WTC11 (cell line): ENCODE measurements at regions not wholly inside any gene's neighbourhood (a gene's known extent, or its start where the extent isn't known, plus 50 kb on each side); places are given as distances from the start of the nearest gene placed in this dataset.

Experiments
- ATAC-seq: fragments of 200-7000 bp; cut with Tn5 transposase; 2 replicates; pipeline ENCODE4 v1.10.0; 2021; ENCODE audit warnings: mild to moderate bottlenecking, moderate library complexity
- CTCF ChIA-PET: fragments of 300-600 bp; sonication (Branson Sonifier 250); formaldehyde crosslinking; loops from one replicate; lab custom pipeline; 2021; ENCODE audit warnings: antibody characterized with exemption; lab: Charles Lee
- POLR2A ChIA-PET: fragments of 350-600 bp; sonication (Branson Sonifier 250); formaldehyde crosslinking; loops from one replicate; lab custom pipeline; 2021; ENCODE audit warnings: antibody characterized with exemption; lab: Charles Lee
- DNase-seq: peaks from one replicate; pipeline ENCODE4 v3.0.0; 2021; ENCODE audit warnings: low spot score
- H3K27ac Mint-ChIP-seq: 2 replicates; pipeline ENCODE4 v1.8.0; 2021; ENCODE audit warnings: mixed read lengths
- H3K27me3 Mint-ChIP-seq: 2 replicates; pipeline ENCODE4 v1.8.0; 2021; ENCODE audit warnings: low read depth, mild to moderate bottlenecking, moderate library complexity, mixed read lengths
- H3K36me3 Mint-ChIP-seq: 2 replicates; pipeline ENCODE4 v1.8.0; 2021; ENCODE audit warnings: mixed read lengths
- H3K4me1 Mint-ChIP-seq: 2 replicates; pipeline ENCODE4 v1.8.0; 2022; ENCODE audit warnings: mixed read lengths
- H3K4me3 Mint-ChIP-seq: 2 replicates; pipeline ENCODE4 v1.8.0; 2021; ENCODE audit warnings: mild to moderate bottlenecking, moderate library complexity, mixed read lengths
- H3K9me3 Mint-ChIP-seq: 2 replicates; pipeline ENCODE4 v1.8.0; 2021; ENCODE audit warnings: mixed read lengths
- AR ChIP-seq: fragments of 250-450 bp; sonication (Bioruptor Pico); IDR thresholded peaks from 2 replicates; pipeline ENCODE4 v1.9.0; 2021; ENCODE audit warnings: mild to moderate bottlenecking
- ARID4B ChIP-seq: sonication (generic); formaldehyde crosslinking; IDR thresholded peaks from 2 replicates; pipeline ENCODE4 v1.8.0; 2023; ENCODE audit warnings: missing genetic modification reagents, mild to moderate bottlenecking, borderline replicate concordance
- CBFB ChIP-seq: sonication (generic); formaldehyde crosslinking; IDR thresholded peaks from 2 replicates; pipeline ENCODE4 v1.8.1; 2022; ENCODE audit warnings: mild to moderate bottlenecking, low read depth, missing genetic modification reagents
- CREM ChIP-seq: sonication (generic); formaldehyde crosslinking; IDR thresholded peaks from 2 replicates; pipeline ENCODE4 v1.8.1; 2022; ENCODE audit warnings: mild to moderate bottlenecking, missing genetic modification reagents, moderate library complexity
- ELF4 ChIP-seq: sonication (generic); formaldehyde crosslinking; IDR thresholded peaks from 2 replicates; pipeline ENCODE4 v1.8.1; 2022; ENCODE audit warnings: low read depth, mild to moderate bottlenecking, moderate library complexity, missing genetic modification reagents
- ESRRA ChIP-seq: sonication (generic); formaldehyde crosslinking; IDR thresholded peaks from 2 replicates; pipeline ENCODE4 v1.8.1; 2022; ENCODE audit warnings: mild to moderate bottlenecking, missing genetic modification reagents, borderline replicate concordance
- KAT7 ChIP-seq: sonication (generic); formaldehyde crosslinking; IDR thresholded peaks from 2 replicates; pipeline ENCODE4 v1.8.1; 2023; ENCODE audit warnings: missing genetic modification reagents, mild to moderate bottlenecking, borderline replicate concordance
- MAX ChIP-seq: sonication (generic); formaldehyde crosslinking; IDR thresholded peaks from 2 replicates; pipeline ENCODE4 v1.8.0; 2022; ENCODE audit warnings: mild to moderate bottlenecking, missing genetic modification reagents
- NR1H2 ChIP-seq: sonication (generic); formaldehyde crosslinking; IDR thresholded peaks from 2 replicates; pipeline ENCODE4 v1.9.0; 2021; ENCODE audit warnings: mild to moderate bottlenecking, moderate library complexity, missing genetic modification reagents
- NR2C2 ChIP-seq: sonication (generic); formaldehyde crosslinking; IDR thresholded peaks from 2 replicates; pipeline ENCODE4 v1.8.0; 2022; ENCODE audit warnings: mild to moderate bottlenecking, missing genetic modification reagents
- SMAD3 ChIP-seq: sonication (generic); formaldehyde crosslinking; IDR thresholded peaks from 2 replicates; pipeline ENCODE4 v1.8.0; 2022; ENCODE audit warnings: missing genetic modification reagents, mild to moderate bottlenecking, borderline replicate concordance
- SP1 ChIP-seq: sonication (generic); formaldehyde crosslinking; conservative IDR thresholded peaks from 2 replicates; pipeline ENCODE4 v1.8.1; 2022; ENCODE audit warnings: missing genetic modification reagents
- TEAD4 ChIP-seq: sonication (generic); formaldehyde crosslinking; IDR thresholded peaks from 2 replicates; pipeline ENCODE4 v1.8.0; 2022; ENCODE audit warnings: mild to moderate bottlenecking, missing genetic modification reagents
- TP53 ChIP-seq: sonication (generic); formaldehyde crosslinking; IDR thresholded peaks from 2 replicates; pipeline ENCODE4 v1.8.1; 2023; ENCODE audit warnings: mild to moderate bottlenecking, missing genetic modification reagents
- ZNF121 ChIP-seq: sonication (generic); formaldehyde crosslinking; IDR thresholded peaks from 2 replicates; pipeline ENCODE4 v1.8.0; 2023; ENCODE audit warnings: missing genetic modification reagents
- ZNF317 ChIP-seq: sonication (generic); formaldehyde crosslinking; IDR thresholded peaks from 2 replicates; pipeline ENCODE4 v1.8.1; 2023; ENCODE audit warnings: low read depth, mild to moderate bottlenecking, moderate library complexity, missing genetic modification reagents, borderline replicate concordance
- ZNF423 ChIP-seq: fragments of 250-450 bp; sonication (Bioruptor Pico); IDR thresholded peaks from 2 replicates; pipeline ENCODE4 v2.1.2; 2022; ENCODE audit warnings: mild to moderate bottlenecking, moderate library complexity
- TF ChIP-seq, protein P1 (sequence below): sonication (generic); formaldehyde crosslinking; conservative IDR thresholded peaks from 2 replicates; pipeline ENCODE4 v1.8.1; 2022; ENCODE audit warnings: mild to moderate bottlenecking, missing genetic modification reagents
- TF ChIP-seq, protein P2 (sequence below): sonication (generic); formaldehyde crosslinking; IDR thresholded peaks from 2 replicates; pipeline ENCODE4 v1.8.1; 2023; ENCODE audit warnings: mild to moderate bottlenecking, moderate library complexity, missing genetic modification reagents

GRCh38 chr20:40843251-40843650 lies 154.2 kb upstream of the MAFB start:
- TF ChIP-seq ESRRA = no peak
- no peak for TF ChIP-seq CREM (CRISPR knock-in tag)
- TF ChIP-seq, all 79 proteins: peak for 0
- H3K27me3 Mint-ChIP-seq = no peaks in the 10 kb centered on the region; the same call in 1 of the 2 replicates
- POLR2A ChIA-PET = no interaction called here
- ATAC-seq (no peak), DNase-seq (no peak)
- H3K9me3 Mint-ChIP-seq = peaks cover 31% of the 10 kb centered on the region
- no peak overlapping the region for H3K4me3 Mint-ChIP-seq
- H3K36me3 Mint-ChIP-seq = peaks cover 9% of the 10 kb centered on the region; the same call in 1 of the 2 replicates
- peaks cover 6% of the 10 kb centered on the region for H3K4me1 Mint-ChIP-seq
- H3K27ac Mint-ChIP-seq = no peak overlapping the region
- CTCF ChIA-PET = no interaction called here

- no peak overlapping the region for H3K27ac Mint-ChIP-seq
- TF ChIP-seq ZNF317 (CRISPR knock-in tag) (no peak), ELF4 (no peak), TEAD4 (CRISPR knock-in tag) (no peak), ARID4B (CRISPR knock-in tag) (no peak), AR (CRISPR knock-in tag) (no peak), CBFB (CRISPR knock-in tag) (no peak), MAX (CRISPR knock-in tag) (no peak), SMAD3 (CRISPR knock-in tag) (no peak), NR2C2 (CRISPR knock-in tag) (no peak), ZNF423 (no peak), KAT7 (CRISPR knock-in tag) (no peak), ZNF121 (CRISPR knock-in tag) (no peak), SP1 (CRISPR knock-in tag) (no peak), TP53 (CRISPR knock-in tag) (no peak), ESRRA (no peak), NR1H2 (CRISPR knock-in tag) (no peak)
- TF ChIP-seq, protein P1, sequence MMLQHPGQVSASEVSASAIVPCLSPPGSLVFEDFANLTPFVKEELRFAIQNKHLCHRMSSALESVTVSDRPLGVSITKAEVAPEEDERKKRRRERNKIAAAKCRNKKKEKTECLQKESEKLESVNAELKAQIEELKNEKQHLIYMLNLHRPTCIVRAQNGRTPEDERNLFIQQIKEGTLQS (CRISPR knock-in tag) = no peak
- TF ChIP-seq, protein P2, sequence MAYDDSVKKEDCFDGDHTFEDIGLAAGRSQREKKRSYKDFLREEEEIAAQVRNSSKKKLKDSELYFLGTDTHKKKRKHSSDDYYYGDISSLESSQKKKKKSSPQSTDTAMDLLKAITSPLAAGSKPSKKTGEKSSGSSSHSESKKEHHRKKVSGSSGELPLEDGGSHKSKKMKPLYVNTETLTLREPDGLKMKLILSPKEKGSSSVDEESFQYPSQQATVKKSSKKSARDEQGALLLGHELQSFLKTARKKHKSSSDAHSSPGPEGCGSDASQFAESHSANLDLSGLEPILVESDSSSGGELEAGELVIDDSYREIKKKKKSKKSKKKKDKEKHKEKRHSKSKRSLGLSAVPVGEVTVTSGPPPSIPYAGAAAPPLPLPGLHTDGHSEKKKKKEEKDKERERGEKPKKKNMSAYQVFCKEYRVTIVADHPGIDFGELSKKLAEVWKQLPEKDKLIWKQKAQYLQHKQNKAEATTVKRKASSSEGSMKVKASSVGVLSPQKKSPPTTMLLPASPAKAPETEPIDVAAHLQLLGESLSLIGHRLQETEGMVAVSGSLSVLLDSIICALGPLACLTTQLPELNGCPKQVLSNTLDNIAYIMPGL = no peak
- TF ChIP-seq, all 79 proteins: peak for 0
- DNase-seq (no peak), ATAC-seq (no peak)
- ChIA-PET CTCF (interaction anchor here (0.6 kb wide), 1 partner anchor 970 kb away, joined by 3 read pairs; no protein-coding TSS in a partner anchor), POLR2A (no interaction called here)
- peaks cover 9% of the 10 kb centered on the region for H3K4me1 Mint-ChIP-seq
- peaks cover 30% of the 10 kb centered on the region for H3K9me3 Mint-ChIP-seq
- H3K4me3 Mint-ChIP-seq = no peak overlapping the region
- no peaks in the 10 kb centered on the region; the same call in 1 of the 2 replicates for H3K27me3 Mint-ChIP-seq
- H3K36me3 Mint-ChIP-seq = peaks cover 9% of the 10 kb centered on the region; the same call in 1 of the 2 replicates
These were observed 155.3 kb upstream of the MAFB start for GRCh38 chr20:40844332-40844731.
